ENCODE measurements at regions not wholly inside any gene's neighbourhood (a gene's known extent, or its start where the extent isn't known, plus 50 kb on each side); places are given as distances from the start of the nearest gene placed in this dataset.

- Mint-ChIP-seq H3K9me3 (ENCODE audit: unreplicated experiment) (peaks cover 17% of the 10 kb centered on the region), H3K4me1 (ENCODE audit: unreplicated experiment) (no peaks in the 10 kb centered on the region), H3K36me3 (ENCODE audit: unreplicated experiment) (no peaks in the 10 kb centered on the region), H3K4me3 (ENCODE audit: unreplicated experiment) (no peak overlapping the region), H3K27ac (ENCODE audit: unreplicated experiment) (no peak overlapping the region), H3K27me3 (ENCODE audit: unreplicated experiment) (no peaks in the 10 kb centered on the region)
- DNase-seq (ENCODE audit: extremely low spot score, unreplicated experiment) = no peak
- TF ChIP-seq CTCF (IDR thresholded peaks at IDR 0.05) = no peak
Measured at GRCh38 chr2:4018535-4018934, 315.2 kb downstream of the DCDC2C start.

GRCh38 chr2:4020153-4020552 lies 316.8 kb downstream of the DCDC2C start:
- Mint-ChIP-seq H3K36me3 (ENCODE audit: unreplicated experiment) (no peaks in the 10 kb centered on the region), H3K27ac (ENCODE audit: unreplicated experiment) (no peak overlapping the region), H3K4me3 (ENCODE audit: unreplicated experiment) (no peak overlapping the region), H3K4me1 (ENCODE audit: unreplicated experiment) (peaks cover 4% of the 10 kb centered on the region), H3K9me3 (ENCODE audit: unreplicated experiment) (peaks cover 17% of the 10 kb centered on the region), H3K27me3 (ENCODE audit: unreplicated experiment) (no peaks in the 10 kb centered on the region)
- DNase-seq (ENCODE audit: extremely low spot score, unreplicated experiment) = no peak
- no peak for TF ChIP-seq CTCF (IDR thresholded peaks at IDR 0.05)

GRCh38 chr2:4020649-4021048 lies 317.3 kb downstream of the DCDC2C start:
- H3K9me3 Mint-ChIP-seq (ENCODE audit: unreplicated experiment) = peaks cover 17% of the 10 kb centered on the region
- H3K36me3 Mint-ChIP-seq (ENCODE audit: unreplicated experiment) = no peaks in the 10 kb centered on the region

GRCh38 chr2:4024605-4025004 lies 321.2 kb downstream of the DCDC2C start:
- H3K4me3 Mint-ChIP-seq (ENCODE audit: unreplicated experiment) = no peak overlapping the region
- H3K36me3 Mint-ChIP-seq (ENCODE audit: unreplicated experiment) = no peaks in the 10 kb centered on the region
- peaks cover 7% of the 10 kb centered on the region for H3K4me1 Mint-ChIP-seq (ENCODE audit: unreplicated experiment)
- TF ChIP-seq CTCF (IDR thresholded peaks at IDR 0.05) = no peak
- no peak overlapping the region for H3K27ac Mint-ChIP-seq (ENCODE audit: unreplicated experiment)
- no peaks in the 10 kb centered on the region for H3K9me3 Mint-ChIP-seq (ENCODE audit: unreplicated experiment)
- DNase-seq (ENCODE audit: extremely low spot score, unreplicated experiment) = no peak
- H3K27me3 Mint-ChIP-seq (ENCODE audit: unreplicated experiment) = no peaks in the 10 kb centered on the region

More at GRCh38 chr2:4020649-4021048, 317.3 kb downstream of the DCDC2C start:
- no peak for DNase-seq (ENCODE audit: extremely low spot score, unreplicated experiment)
- no peak overlapping the region for H3K27ac Mint-ChIP-seq (ENCODE audit: unreplicated experiment)
- no peaks in the 10 kb centered on the region for H3K27me3 Mint-ChIP-seq (ENCODE audit: unreplicated experiment)
- H3K4me1 Mint-ChIP-seq (ENCODE audit: unreplicated experiment) = peaks cover 7% of the 10 kb centered on the region
- TF ChIP-seq CTCF (IDR thresholded peaks at IDR 0.05) = no peak
- H3K4me3 Mint-ChIP-seq (ENCODE audit: unreplicated experiment) = no peak overlapping the region

GRCh38 chr2:4029081-4029480 lies 325.7 kb downstream of the DCDC2C start:
- TF ChIP-seq CTCF (IDR thresholded peaks at IDR 0.05) = no peak
- no peak for DNase-seq (ENCODE audit: extremely low spot score, unreplicated experiment)
- H3K27ac Mint-ChIP-seq (ENCODE audit: unreplicated experiment) = no peak overlapping the region
- peaks cover 7% of the 10 kb centered on the region for H3K4me1 Mint-ChIP-seq (ENCODE audit: unreplicated experiment)
- no peak overlapping the region for H3K4me3 Mint-ChIP-seq (ENCODE audit: unreplicated experiment)
- no peaks in the 10 kb centered on the region for H3K36me3 Mint-ChIP-seq (ENCODE audit: unreplicated experiment)
- H3K27me3 Mint-ChIP-seq (ENCODE audit: unreplicated experiment) = no peaks in the 10 kb centered on the region
- H3K9me3 Mint-ChIP-seq (ENCODE audit: unreplicated experiment) = no peaks in the 10 kb centered on the region

All from osteocyte (in vitro differentiated cells).